Lower leg skin (tissue), 4 donors: ENCODE measurements at regions not wholly inside any gene's neighbourhood (a gene's known extent, or its start where the extent isn't known, plus 50 kb on each side); places are given as distances from the start of the nearest gene placed in this dataset.

Experiments
- DNase-seq, 2 donors: peaks; one replicate each; pipeline ENCODE4 v3.0.0-alpha.2; 2019; ENCODE audit warnings: low spot score in 2 of 2
- H3K4me3 ChIP-seq: fragments of 200-600 bp; sonication (generic); 2 replicates; pipeline ENCODE4 v1.5.1; 2017; ENCODE audit warnings: mild to moderate bottlenecking, low read depth; ENCODE audit not compliant: poor library complexity, severe bottlenecking
- CTCF ChIP-seq, 3 donors: fragments of 450-650 bp; IDR thresholded peaks; one replicate each; pipeline ENCODE4 v1.5.1; 2016; ENCODE audit warnings: antibody characterized with exemption in 3 of 3, mild to moderate bottlenecking in 3 of 3, moderate library complexity in 2 of 3
- POLR2A ChIP-seq, 2 donors: fragments of 450-650 bp; IDR thresholded peaks; one replicate each; pipeline ENCODE4 v1.6.1; 2016 to 2017; ENCODE audit warnings: antibody characterized with exemption in 2 of 2, mild to moderate bottlenecking in 1 of 2, moderate library complexity in 1 of 2
- WGBS, 2 donors: methylation state at CpG; one replicate each; pipeline ENCODE4 v1.1.5; 2018; 5-methylcytosine and 5-hydroxymethylcytosine counted together
- intact Hi-C: fragments of 100-400 bp; cut with DNase I; formaldehyde crosslinking; loops from one replicate; pipeline ENCODE4 v1.15.0; 2023; ENCODE audit warnings: low total_unique reads

DNA sequence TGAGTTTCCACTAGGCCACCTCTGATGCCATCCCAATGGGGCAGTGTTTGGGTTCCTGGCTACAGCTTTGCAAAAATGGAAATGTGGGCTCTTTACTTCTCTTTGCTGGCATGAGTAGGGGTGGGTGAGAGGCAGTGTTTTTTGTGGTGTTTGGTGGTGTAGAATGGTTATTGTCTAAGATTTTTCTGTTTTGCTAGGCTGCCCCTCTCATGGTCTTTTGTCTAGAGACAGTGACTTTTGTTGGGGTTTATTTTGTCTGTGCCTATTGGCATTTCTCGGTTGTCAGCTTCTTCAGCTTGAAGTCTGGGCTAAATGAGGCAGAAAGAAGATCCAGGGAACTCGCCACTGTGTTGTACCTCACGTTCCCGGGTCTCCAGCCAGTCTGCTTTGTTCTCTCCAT, 112.1 kb downstream of the CENPF start:
- DNase-seq, result no peak
- H3K4me3 ChIP-seq, result no peak overlapping the region
- WGBS, 2 donors, result 88 to 94% methylated on average over 4 of the region's 4 CpGs
- intact Hi-C loops, result no loop called here
- TF ChIP-seq CTCF (IDR thresholded peaks at IDR 0.05), result no peak
- no peak for TF ChIP-seq POLR2A (IDR thresholded peaks at IDR 0.05)

DNA sequence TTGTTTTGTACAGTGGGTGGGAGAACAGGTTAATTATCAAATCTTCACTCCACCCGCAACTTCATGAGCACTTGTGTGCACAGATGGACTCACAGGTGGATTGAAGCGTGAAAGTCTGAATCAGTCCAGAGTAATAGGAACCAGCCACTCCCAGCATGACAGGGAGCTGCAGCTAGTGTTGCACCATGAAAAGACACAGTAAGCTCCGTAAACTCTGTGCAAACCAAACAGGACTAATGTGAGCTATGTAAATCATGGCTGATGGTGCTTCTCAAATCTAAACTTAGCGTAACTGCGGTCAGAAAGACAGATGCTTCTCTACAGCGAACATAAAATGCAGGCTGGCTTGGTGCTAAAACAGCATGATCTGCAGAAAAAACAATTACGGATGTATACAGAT, 114.4 kb downstream of the CENPF start:
- no peak for TF ChIP-seq POLR2A (IDR thresholded peaks at IDR 0.05)
- intact Hi-C loops, result no loop called here
- no peak overlapping the region for H3K4me3 ChIP-seq
- no peak for DNase-seq
- WGBS, 2 donors, result 79 to 90% methylated on average over 7 of the region's 7 CpGs

GRCh38 chr1:214718724-214719123, 115.7 kb downstream of the CENPF start:
- TF ChIP-seq POLR2A (IDR thresholded peaks at IDR 0.05), result no peak
- no peak for TF ChIP-seq CTCF (IDR thresholded peaks at IDR 0.05)
- DNase-seq, result no peak
- intact Hi-C loops, result no loop called here
- no peak overlapping the region for H3K4me3 ChIP-seq

- DNase-seq, result no peak
- intact Hi-C loops, result no loop called here
- no peak overlapping the region for H3K4me3 ChIP-seq
- no peak for TF ChIP-seq CTCF (IDR thresholded peaks at IDR 0.05)
- TF ChIP-seq POLR2A (IDR thresholded peaks at IDR 0.05), result no peak
- WGBS, 2 donors, result 62 to 76% methylated on average over 4 of the region's 4 CpGs
Measured at GRCh38 chr1:214719207-214719606, 116.2 kb downstream of the CENPF start.

GRCh38 chr1:214720561-214720960, 117.6 kb downstream of the CENPF start:
- 35 to 43% methylated on average over 1 of the region's 1 CpG for WGBS, 2 donors
- H3K4me3 ChIP-seq, result no peak overlapping the region
- no peak for TF ChIP-seq POLR2A (IDR thresholded peaks at IDR 0.05)
- TF ChIP-seq CTCF (IDR thresholded peaks at IDR 0.05), result no peak
- intact Hi-C loops, result no loop called here
- DNase-seq, result no peak

GRCh38 chr1:214727274-214727673, 124.3 kb downstream of the CENPF start:
- TF ChIP-seq CTCF (IDR thresholded peaks at IDR 0.05) (no peak), POLR2A (IDR thresholded peaks at IDR 0.05) (no peak)
- intact Hi-C loops, result no loop called here
- H3K4me3 ChIP-seq, result no peak overlapping the region
- WGBS, 2 donors, result 48 to 68% methylated on average over 5 to 7 of the region's 7 CpGs
- no peak for DNase-seq
